IPS-NIHi11 (cell line): ENCODE measurements at regions not wholly inside any gene's neighbourhood (a gene's known extent, or its start where the extent isn't known, plus 50 kb on each side); places are given as distances from the start of the nearest gene placed in this dataset.
"Not testable (repeated sequence)": the region's sequence is repeated elsewhere in the genome, so short reads cannot be mapped to it uniquely, and the experiment has no call there.

ENCODE experiments used
- DNase-seq: peaks from one replicate; pipeline ENCODE4 v3.0.0; 2012; ENCODE audit warnings: mixed read lengths, low spot score

- not testable (repeated sequence) for DNase-seq
Observed at GRCh38 chr10:65285726-65286125, 1640.1 kb upstream of the LRRTM3 start.

GRCh38 chr10:65291286-65291685, 1634.5 kb upstream of the LRRTM3 start:
- DNase-seq = no peak

DNA sequence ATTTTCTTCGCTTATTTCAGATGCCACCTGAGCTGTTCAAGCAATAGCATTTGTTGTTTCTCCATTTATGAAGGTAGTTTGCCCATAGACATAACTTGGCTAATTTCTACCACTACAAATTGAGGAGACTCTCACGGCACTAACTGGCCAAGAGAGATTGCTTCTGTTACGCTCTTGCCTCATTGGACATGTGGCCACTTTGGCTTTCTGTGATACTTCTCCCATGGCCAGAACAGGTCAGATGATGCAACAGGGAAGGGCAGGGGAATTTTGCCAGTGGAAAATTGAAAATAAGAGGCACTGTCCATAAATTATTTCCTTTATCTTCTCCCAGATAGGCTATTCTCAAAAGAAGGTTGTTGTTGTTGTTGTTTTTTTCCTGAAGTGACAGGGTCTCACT, 1633.3 kb upstream of the LRRTM3 start:
- DNase-seq = no peak

GRCh38 chr10:65294329-65294728, 1631.5 kb upstream of the LRRTM3 start:
- DNase-seq = no peak

DNA sequence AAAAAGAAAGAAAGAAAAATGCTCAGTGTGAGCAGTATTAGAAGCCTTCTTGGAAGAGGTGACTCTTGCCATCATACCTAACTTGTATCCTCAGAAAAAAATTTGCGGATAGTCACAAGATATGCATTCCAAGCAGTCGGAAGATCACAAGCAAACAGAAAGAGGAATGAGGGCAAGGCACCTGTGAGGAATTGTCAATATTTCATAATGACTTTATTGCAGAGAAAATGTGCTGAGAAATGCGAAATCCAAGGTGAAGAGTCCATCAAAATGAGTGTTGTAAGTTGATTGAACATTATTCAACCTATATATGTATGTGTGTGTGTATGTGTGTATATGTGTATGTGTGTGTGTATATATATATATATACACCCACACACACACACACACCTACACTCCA, 1624.7 kb upstream of the LRRTM3 start:
- no peak for DNase-seq

GRCh38 chr10:65306201-65306600, 1619.6 kb upstream of the LRRTM3 start:
- DNase-seq = no peak

GRCh38 chr10:65312876-65313275, 1613.0 kb upstream of the LRRTM3 start:
- no peak for DNase-seq

DNA sequence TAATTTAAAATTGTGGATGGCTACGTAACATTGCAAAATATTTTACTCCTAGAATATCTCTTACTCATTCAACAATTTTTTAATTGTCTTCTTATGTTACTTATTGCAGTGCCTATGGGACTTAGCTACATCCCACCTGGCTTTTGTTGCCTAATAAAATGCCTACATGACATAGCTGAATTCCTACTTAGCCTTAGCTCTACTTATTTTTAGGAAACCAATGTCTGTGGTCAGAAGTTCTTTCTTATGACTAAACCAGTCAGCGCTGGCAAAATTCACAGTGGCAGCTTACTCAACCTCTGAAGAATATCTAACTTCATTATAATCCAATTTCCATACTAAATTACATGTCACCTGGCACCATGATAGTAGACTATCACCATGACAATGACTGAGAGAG, 1612.4 kb upstream of the LRRTM3 start:
- DNase-seq = no peak

GRCh38 chr10:65314253-65314652, 1611.6 kb upstream of the LRRTM3 start:
- no peak for DNase-seq

GRCh38 chr10:65319493-65319892, 1606.3 kb upstream of the LRRTM3 start:
- no peak for DNase-seq

DNA sequence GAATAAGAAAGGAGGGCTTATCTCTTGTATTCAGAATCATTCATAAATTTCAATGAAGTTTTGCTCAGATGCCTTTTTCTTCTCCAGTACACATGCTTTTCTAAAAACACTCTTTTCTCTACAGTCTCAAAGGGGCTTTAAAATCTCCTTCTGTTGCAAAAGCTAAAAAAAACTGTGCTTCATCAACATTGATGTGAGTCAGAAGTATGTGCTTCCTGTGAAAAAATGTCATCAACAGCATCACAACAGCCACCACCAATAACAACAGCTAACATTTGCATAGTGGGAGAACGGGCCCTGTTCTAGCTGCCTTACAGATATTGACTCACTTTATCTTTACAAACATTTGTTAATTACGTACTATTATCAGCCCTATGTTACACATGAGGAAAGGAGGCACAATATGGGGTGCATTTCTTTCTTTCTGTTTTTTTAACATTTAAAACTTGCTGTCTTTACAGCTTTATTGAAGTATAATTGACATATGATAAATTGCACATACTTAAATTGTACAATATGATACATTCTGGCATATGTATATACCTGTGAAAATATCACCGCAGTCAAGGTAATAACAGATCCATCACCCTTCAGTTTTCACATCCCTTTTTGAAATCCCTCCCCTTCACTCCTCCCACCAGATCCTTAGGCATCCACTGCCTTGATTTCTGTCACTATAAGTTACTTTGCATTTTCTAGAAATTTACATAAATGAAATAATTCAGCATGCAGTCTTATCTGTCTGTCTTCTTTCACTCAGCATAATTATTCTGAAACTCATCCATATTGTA, 1605.4 kb upstream of the LRRTM3 start:
- no peak for DNase-seq

DNA sequence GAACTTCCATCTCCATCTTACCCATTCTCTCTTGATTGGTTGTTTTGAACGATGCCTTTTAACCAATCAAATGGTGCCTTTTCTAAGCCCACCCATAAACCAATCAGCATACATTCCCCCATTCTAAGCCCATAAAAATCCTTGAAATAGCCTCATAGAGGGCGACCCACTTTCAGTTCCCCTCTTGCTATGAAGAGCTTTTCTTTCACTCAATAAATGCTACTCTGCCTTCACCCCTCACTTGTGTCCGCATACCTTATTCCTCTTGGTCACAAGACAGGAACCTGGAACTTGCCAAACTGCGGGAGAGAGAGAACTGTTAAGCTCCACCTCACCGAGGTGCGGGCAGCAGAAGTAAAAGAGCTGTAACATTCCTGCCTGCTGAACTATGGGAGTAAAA, 1602.0 kb upstream of the LRRTM3 start:
- DNase-seq = no peak

GRCh38 chr10:65325913-65326312, 1599.9 kb upstream of the LRRTM3 start:
- DNase-seq = peak; percentile 32

DNA sequence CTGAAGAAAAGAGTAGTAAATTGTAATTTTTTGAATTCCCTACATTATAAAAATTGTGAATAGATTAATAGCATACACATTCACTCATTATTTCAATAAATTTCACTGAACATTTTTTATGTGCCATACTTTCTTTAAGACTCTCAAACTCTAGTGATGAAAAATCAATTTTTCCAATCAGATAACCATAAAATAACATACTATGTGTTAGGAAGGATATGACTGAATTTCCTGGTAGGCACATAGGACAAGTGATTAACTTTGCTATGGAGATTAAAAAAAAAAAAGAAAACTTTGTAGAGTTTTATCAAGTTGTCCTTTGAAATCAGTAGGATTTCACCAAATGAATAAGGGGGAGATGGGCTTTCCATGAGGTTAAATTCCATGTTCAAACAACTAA, 1597.3 kb upstream of the LRRTM3 start:
- no peak for DNase-seq

DNA sequence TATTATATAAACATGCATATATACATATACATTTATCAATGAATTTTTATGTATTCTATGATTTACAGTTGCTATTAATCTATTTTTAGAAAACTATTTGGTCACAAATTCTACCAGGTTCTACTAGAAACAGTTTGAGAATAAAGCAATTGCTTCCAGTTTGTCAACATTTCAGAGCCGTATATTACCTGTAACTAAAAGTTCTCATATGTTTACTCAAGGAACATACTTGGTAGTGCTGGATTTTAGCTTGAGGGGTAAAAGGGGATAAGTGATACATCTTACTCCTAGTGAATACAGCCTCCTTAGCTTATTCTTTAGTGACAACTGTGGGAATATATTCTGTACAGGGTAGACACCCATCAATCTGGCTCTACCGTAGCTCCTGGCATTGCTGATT, 1590.5 kb upstream of the LRRTM3 start:
- DNase-seq = no peak

DNA sequence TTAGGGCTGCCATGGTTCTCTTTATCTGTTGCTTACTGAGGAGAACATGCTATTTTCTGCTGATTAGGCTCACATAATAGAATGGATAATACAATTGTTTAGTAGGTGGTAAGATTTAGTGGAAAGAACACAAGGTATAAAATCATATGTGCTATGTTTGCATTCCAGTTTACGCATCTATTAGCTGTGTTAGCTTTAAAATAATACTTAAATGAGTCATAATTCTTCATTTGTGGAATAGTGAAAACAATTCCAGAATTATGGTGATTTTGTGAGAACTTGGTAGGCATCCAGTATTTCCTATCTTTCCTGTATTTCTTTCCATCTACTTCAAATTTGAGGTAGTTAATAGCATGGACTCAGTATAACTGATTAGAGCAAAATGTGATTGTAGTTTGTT, 1585.5 kb upstream of the LRRTM3 start:
- no peak for DNase-seq

GRCh38 chr10:65341323-65341925, 1584.4 kb upstream of the LRRTM3 start:
- DNase-seq = no peak

GRCh38 chr10:65342245-65342644, 1583.6 kb upstream of the LRRTM3 start:
- DNase-seq = no peak

GRCh38 chr10:65346466-65346865, 1579.4 kb upstream of the LRRTM3 start:
- DNase-seq = no peak

DNA sequence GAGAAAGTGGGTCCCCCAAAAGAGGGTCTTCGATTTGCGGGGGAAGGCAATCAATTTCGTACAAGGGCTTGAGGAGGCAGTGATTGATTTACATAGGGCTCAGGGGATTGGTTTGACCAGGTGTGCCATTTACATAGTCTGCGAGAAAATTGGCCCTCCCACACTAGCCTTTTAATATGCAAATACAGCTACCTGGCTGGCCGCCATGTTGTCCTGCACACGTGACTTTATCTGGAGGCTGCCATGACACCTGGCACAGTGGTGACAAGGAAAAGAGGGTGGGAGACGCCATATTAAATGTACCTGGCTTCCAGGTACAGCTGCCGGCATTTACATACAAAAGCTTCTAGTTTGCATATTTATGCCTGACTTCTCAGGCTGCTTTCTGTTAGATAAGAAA, 1577.2 kb upstream of the LRRTM3 start:
- no peak for DNase-seq

DNA sequence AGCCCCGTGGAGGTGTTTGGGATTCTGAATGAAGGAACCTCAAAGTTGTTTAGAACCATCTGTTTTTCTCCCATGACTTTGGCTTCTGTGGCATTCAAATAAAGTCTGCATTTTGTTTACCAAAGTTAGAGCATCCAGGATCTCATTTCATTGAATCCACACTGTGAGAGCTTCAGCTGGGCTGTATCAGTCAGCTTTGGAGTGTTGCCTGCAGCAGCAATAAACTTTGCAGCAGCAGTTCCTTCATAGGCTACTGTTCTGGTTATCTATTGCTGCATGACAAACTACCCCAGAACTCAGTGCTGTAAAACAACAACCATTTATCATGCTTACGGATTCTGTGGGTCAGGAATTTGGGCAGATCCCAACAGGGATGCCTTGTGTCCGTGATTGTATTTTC, 1575.2 kb upstream of the LRRTM3 start:
- no peak for DNase-seq

DNA sequence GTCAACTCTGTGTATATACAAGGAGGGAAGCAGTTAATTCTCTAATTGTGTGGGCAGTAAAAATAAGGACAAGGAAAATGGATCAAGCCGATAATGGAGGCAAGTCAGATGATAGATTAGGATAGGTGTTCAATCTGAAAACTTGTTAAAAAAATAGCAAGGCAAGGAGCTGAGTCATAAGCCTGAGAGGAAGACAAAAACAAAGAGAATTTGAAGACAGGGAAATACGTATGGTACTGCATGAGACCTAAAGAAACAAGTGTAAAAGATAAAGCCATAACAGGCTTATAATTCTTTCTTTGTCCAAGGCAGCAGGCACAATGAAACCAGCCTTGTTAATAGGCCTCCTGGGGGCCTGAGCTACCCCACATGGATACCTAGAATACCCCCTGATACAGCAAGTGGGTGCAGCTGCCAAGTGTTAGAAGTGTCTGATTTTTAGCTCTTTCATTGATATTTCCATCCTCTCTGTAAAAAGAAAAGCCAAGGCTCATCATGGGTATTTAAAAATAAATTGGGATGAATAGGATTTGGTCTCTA, 1570.6 kb upstream of the LRRTM3 start:
- no peak for DNase-seq

DNA sequence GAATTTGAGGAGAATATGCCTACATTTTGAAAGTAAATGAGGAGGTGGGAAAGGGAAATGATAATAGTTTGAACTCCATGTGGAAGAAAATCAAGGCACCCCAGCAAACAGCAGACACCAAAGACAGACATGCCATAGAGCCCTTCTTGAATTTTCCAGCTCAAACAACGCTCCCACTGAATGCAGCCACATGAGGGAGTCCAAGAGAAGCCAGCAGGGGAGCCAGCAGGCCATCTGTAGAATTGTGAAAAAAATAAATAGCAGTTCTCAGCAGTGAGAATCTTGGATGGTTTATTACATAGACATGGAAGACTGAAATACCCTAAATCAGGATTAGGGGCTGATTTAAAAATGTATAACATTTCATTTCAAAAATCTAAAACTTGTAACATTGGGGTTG, 1567.3 kb upstream of the LRRTM3 start:
- peak; percentile 21 for DNase-seq

DNA sequence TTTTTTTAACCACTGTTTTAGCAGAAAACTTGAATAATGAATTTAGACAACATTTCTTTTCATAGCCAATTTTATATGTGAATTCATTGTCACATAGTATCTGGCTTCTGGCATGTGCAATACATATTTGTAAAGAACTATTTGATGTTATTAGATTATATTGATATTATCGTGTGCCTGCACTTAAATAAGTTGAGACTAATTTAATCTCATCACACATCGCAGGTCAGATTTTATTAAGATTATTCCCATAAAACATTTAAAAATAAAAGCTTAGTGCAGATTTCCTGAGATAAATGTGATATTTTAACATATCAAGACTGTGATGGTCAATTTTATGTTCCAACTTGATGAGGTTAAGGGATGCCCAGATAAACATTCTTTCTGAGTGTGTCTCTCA, 1565.3 kb upstream of the LRRTM3 start:
- no peak for DNase-seq
